NT2/D1 (cell line): ENCODE measurements at regions not wholly inside any gene's neighbourhood (a gene's known extent, or its start where the extent isn't known, plus 50 kb on each side); places are given as distances from the start of the nearest gene placed in this dataset.
"Not testable (repeated sequence)": the region's sequence is repeated elsewhere in the genome, so short reads cannot be mapped to it uniquely, and the experiment has no call there.

Experiments used
- SUZ12 ChIP-seq: IDR thresholded peaks from 2 replicates; pipeline ENCODE4 v1.6.1; 2011; ENCODE audit not compliant: insufficient read length, insufficient read depth; ENCODE audit errors: extremely low read depth
- YY1 ChIP-seq: IDR thresholded peaks from 2 replicates; pipeline ENCODE4 v1.6.1; 2011; ENCODE audit not compliant: insufficient read length, insufficient read depth
- ZNF274 ChIP-seq: IDR thresholded peaks from 2 replicates; pipeline ENCODE4 v1.6.1; 2011; ENCODE audit warnings: mild to moderate bottlenecking, low read depth, low read length

DNA sequence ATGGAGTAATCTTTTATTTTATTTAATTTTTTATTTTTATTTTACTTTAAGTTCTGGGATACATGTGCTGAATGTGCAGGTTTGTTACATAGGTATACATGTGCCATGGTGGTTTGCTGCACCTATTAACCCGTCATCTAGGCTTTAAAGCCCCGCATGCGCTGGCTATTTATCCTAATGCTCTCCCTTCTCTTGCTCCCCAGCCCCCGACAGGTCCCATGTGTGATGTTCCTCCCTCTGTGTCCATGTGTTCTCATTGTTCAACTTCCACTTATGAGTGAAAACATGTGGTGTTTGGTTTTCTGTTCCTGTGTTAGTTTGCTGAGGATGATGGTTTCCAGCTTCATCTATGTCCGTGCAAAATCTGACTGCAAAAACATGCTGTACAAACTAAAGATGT lies 142.5 kb downstream of the OTOL1 start:
- TF ChIP-seq SUZ12, YY1, ZNF274: not testable (repeated sequence)
